Fibroblast of skin of scalp (primary cell): ENCODE measurements at regions not wholly inside any gene's neighbourhood (a gene's known extent, or its start where the extent isn't known, plus 50 kb on each side); places are given as distances from the start of the nearest gene placed in this dataset.
"Not testable (repeated sequence)": the region's sequence is repeated elsewhere in the genome, so short reads cannot be mapped to it uniquely, and the experiment has no call there.

ENCODE experiments used
- DNase-seq: peaks from one replicate; pipeline ENCODE4 v3.0.0-alpha.2; 2013

DNA sequence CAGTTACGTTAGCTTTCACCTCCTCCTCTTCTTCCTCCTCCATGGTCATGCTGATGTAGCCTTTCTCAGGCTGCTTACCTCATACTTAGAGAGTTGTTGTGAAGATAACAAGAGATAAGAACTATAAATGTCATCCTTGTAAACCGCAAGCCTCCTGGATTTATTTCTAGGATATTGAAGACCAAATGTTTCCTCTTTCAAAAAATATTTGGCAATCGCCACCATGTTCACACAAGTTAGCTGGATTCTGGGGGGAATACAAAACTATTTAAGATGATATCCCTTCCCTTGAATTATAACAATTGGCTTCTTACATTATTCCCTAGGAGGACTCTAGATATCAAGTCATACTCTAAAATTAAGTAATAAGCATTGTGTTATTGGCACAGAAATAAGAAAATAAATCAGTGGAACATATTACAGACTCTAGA is 99.8 kb upstream of the PLEKHG1 start:
- DNase-seq = no peak

DNA sequence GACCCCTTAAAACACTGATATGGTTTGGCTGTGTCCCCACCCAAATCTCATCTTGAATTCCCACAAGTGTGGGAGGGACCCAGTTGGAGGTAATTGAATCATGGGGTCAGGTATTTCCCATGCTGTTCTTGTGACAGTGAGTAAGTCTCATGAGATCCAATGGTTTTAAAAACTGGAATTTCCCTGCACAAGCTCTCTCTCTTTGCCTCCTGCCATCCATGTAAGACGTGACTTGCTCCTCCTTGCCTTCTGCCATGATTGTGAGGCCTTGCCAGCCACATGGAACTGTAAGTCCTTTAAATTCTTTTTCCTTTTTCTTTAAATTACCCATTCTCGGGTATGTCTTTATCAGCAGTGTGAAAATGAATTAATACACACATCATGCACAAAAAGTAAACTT is 99.1 kb upstream of the PLEKHG1 start:
- DNase-seq = not testable (repeated sequence)

DNA sequence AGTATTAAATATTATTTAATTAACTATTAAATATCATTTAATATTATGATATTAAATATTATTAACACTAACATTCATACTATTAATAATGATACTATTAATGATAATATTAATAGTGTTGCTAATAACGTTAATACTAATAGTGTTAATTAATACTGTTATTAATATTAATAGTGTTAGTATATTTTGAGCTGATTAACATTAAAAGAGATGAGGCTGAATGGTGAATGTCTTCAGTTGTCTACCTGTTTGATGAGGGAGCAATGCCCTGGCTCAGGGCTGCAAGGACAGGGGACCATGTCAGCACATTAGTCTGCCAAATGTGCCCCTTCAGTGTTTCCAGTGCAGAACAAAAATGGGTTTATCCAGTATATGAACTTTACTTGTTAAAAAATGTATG is 96.6 kb upstream of the PLEKHG1 start:
- DNase-seq = no peak

DNA sequence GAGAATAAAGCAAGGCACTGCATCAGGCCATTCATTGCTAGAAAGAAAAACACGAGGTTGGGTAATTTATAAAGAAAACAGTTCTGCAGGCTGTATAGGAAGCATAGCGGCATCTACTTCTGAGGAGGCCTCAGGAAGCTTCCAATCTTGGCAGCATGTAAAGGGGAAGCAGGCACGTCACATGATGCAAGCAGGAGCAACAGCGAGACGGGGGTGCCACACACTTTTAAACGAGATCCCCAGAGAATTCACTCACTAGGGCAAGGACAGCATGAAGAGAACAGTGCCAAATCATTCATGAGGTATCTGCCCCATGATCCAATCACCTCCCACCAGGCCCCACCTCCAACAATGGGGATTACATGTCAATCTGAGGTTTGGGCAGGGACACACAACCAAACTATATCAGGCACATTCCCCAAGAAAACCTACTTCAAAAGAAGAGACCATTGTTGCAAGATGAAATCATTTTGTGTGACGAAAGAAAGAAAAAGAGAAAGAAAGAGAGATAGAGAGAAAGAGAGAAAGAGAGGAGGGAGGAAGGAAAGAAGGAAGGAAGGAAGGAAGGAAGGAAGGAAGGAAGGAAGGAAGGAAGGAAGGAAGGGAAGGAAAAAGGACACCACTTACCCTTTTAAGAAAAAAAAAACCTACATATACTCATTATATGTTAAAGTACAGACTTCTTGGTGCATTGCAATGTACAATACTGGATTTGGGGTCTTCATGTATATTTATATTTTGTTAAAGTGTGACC is 95.9 kb upstream of the PLEKHG1 start:
- no peak for DNase-seq

DNA sequence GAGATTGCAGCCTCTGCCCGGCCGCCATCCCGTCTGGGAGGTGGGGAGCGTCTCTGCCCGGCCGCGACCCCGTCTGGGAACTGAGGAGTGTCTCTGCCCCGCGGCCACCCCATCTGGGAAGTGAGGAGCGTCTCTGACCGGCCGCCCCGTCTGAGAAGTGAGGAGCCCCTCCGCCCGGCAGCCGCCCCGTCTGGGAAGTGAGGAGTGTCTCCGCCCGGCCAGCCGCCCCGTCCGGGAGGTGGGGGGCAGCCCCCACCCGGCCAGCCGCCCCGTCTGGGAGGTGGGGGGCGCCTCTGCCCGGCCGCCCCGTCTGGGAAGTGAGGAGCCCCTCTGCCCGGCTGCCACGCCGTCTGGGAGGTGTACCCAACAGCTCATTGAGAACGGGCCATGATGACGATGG is 92.3 kb upstream of the PLEKHG1 start:
- not testable (repeated sequence) for DNase-seq

DNA sequence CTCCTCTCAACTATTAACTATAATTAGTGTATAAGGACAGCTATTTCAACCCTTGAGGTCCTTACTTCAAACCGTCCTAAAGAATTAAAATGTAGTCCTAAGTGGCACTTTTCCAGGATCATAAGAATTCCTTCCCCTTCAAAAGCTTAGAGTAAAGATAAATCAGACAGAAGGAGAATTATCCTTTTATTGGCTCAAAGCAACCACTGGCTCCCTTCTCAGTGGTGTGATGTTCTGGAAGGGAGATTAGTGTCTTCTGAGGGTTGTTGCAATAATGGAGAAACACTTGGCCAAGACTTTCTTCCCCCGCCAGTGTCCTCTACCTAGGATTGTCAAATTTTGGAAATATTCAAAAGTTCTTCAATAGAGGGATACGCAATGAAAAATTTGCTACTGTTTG is 89.1 kb upstream of the PLEKHG1 start:
- no peak for DNase-seq

DNA sequence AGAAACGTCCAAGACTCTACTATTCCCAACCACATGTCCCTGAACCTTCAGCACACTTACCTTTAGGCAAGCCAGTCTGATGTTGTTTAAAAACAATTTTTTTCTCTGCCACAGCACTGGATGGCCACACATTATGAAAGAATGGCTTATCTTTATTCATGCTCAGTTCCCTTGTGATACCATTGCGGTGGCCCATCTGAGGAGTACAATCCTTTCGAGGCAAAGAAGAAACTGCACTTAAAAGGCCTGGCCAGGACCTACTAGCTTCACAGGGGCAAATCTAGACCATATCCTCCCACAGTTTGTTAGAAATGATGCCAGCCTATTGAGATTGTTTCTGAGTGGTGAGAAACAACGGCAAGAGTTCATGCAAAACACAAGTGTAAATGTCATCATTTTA is 88.4 kb upstream of the PLEKHG1 start:
- no peak for DNase-seq

DNA sequence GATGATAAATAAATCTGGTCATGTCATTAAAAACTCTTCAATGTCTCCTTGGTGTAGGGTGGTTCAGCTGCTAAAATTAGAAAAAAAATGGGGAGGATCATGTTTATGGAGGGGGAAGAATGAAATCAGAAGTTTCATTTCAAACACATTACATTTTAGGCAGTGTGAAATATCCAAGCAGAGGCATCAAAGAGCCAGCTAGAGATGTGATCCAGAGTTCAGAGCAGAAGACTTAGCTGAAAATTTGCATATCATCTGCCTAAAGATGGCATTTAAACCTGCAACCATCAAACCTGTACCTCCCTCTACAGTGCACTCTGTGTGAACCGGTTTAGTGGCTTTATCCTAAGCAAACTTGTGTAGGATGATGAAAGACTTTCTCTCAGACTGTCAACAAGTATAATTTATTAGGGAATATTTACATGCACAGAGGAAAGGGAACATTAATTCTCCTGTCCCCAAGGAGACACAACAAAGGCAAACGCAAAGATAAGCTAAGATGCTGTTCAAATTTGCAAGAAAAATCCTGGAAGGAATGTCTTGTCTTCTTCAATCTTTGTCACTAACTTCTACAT is 84.8 kb upstream of the PLEKHG1 start:
- DNase-seq = no peak

DNA sequence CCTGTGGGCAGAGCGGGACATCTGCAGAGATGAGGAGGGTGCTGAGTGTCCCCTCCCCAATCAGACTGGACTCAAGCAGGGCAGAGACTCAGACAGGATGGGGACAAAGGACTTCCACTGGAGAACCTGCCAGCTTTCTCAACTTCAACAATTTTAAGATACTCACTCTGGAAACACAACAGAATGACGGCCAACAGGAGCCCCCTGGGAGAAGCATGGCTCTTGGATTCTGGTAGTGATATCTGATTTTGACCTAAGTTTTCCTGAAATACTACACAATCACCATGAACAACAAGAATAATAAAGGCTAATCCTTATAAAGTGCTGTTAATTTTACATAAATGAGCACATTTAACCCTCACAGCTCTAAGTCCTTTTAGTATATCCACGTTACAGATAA is 83.5 kb upstream of the PLEKHG1 start:
- DNase-seq = no peak

DNA sequence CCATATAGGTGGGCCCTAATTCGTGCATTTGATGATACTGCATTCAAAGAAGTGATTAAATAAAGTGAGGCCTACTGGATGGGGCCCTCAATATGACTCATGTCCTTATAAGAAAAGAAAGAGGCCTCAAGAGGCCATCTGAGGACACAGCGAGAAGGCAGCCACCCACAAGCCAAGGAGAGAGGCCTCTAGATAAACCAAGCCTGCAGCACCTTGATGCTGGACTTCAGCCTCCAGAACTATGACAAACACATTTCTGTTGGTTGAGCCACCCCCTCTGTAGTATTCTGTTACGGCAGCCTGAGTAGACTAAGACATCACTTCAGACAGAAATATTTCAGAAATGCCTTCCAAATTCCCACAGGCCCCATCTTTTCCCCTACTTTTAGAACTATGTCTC is 82.5 kb upstream of the PLEKHG1 start:
- DNase-seq = peak; percentile 33

DNA sequence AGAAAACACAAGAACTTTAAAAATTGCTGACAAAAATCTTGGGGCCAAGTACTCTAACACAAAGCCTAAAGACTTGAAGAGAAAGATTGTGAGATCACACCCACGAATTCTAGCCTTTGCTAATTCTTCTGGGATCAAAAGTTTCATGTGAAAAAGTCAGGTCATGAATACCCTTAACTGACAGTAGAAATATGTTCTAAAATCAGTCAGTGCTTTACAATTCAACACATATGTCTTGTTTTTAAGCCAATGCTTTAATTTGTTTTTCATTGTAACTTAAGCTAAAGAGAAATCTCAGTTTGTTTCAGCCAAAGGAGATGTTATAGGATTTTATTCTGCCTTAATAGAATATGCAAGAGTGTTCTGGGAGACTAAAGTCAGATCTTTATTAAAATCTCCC is 78.2 kb upstream of the PLEKHG1 start:
- DNase-seq = no peak

DNA sequence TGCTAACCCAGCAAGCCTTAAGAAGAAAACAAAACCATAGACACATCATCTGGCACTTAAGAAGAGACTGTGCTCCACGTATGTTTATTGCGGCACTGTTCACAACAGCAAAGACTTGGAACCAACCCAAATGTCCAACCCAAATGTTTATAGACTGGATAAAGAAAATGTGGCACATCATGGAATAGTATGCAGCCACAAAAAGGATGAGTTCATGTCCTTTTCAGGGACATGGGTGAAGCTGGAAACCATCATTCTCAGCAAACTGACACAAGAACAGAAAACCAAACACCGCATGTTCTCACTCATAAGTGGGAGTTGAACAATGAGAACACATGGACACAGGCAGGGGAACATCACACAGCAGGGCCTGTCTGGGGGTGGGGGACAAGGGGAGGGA is 76.5 kb upstream of the PLEKHG1 start:
- not testable (repeated sequence) for DNase-seq

DNA sequence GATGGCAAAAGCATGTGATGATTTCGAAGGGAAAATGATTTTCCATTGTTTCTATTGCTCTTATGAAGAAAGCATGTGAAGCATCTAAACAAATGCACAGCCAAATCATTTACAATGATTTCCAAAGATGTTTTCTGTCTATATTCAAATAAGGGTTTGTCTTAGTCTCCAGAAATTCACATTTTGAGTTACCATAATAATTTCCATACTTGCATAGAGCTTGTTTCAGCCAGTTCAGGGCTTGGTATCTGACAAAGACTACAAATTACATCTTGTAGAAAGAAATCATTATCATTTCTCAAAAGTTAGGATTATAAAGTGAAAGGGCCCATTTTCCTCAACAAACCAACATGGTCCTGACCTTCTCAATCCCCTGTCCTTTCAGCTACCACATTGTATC is 74.4 kb upstream of the PLEKHG1 start:
- DNase-seq = no peak

DNA sequence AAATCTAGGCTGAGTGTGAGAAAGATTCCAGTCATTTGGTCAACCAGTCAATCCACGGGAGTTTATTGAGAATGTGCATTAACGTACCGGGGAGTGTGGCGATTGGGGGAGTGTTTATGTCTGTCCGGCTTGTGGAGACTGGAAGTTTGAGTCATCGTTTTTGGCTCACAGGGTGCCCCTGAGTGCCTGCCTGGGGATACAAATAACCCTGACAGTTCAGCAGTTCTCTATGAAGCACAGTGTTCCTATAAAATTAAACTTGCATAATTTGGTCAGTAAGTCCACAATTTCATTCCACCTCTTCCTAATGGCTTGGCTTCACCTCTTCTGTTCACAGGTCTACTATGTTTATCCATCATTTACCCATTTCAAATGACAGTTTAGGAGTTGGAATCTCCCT is 72.6 kb upstream of the PLEKHG1 start:
- DNase-seq = no peak

DNA sequence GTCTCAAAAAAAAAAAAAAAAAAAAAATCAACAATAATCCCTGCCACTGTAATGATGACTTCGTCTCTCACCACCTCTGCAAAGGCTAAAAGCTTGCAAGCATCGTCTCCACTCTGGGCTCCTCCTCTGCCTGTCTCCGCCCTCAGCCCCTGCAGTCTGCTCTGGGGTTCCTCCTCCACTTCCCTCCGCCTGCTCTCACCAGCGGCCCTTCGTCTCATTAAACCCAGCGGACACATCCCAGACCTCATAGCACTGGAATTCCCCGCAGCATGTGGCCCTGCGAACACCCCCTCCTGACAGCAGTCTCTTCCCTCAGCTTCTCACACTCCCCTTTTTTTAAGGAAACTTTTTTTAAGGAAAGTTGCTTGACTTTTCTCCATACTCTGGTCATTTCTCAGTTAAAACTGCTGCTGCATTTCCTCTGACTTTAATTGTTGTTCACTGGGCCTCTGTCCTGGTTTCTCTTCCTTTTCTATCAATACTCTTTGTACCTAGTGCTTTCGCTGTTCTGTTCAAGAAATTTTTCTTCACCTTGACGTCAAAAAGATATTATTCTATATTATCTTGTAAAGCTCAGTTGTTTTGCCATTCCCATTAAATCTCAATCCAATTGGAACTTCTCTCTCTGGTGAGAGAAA is 70.9 kb upstream of the PLEKHG1 start:
- DNase-seq = peak; percentile 74

DNA sequence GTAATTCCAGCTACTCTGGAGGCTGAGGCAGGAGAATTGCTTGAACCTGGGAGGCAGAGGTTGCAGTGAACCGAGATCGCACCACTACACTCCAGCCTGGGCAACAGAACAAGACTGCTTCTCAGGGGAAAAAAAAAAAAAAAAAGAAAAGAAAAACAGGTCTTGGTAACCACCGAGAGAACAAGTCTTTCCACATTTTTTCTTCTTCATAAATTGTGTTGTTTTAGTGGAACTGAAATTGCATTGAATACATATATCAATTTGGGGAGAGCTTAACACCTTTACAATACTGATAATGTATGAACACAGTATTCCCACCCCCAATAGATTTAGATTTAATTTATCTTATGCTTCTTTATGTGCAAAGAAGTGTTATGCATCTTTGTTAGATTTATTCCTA is 70.0 kb upstream of the PLEKHG1 start:
- DNase-seq = no peak

DNA sequence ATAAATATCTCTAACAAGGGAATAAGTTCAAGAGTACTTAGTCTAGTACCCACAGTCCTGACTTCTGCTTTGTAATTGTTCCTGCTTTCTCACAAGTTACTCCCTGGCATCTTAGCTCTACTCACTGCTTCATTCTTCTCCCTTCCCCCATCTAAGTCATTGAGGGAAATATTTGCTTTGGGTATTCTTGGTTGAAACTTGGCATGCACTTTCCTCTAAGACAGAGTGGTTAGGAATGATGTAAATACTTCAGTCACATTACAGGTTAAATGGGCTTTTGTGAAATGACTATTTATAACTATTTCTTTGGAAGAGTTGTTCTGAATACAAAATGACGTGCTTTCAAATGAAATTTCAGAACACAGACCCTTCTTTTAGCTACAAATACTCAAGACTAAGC is 67.7 kb upstream of the PLEKHG1 start:
- DNase-seq = no peak

DNA sequence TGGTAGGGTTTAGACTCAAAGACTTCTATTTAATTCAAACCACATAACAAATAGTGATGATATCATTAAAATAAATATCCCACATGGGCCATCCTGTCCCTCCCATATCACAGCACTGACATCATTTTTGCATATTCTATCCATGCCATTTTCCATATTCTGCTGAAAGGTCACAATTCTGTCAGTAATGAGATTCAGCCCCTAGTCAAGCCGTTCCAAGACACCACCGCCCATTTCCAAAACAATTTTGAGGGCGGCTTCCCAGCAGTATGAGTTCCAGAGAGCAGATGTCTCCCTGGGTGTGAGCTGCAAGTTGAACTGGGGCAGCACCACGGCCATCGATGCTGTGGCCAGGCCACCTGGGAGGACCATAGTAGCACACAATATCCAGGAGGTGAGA is 65.1 kb upstream of the PLEKHG1 start:
- peak; percentile 38 for DNase-seq

DNA sequence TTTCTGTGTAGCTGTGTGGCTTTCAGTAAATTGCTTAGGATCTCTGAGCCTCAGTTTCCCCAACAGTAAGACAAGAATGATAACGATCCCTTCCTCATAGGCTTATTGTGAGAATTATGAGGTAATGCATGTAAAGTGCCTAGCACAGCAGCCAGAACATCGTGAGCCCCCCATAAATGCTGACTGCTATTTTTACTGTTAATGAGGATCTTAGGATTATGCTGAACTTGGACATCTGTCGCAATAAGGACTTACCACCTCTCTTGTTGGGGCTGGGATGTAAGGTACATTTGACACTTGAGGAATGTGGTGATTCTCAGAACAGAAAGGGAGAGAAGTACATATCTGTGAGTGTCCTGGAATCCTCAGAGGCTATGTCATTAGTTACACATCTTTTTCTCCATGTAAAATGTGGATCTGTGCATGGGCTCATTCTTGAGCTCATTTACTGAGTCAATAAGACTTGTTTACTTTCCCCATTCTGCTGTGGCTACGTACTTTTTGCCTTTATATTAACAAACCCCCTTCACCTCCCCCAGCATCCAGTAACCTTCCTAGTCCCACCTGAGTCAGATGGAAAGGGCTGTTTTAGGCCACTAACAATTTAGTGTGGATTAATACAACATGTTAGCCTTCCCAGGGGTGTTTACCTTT is 64.4 kb upstream of the PLEKHG1 start:
- no peak for DNase-seq

DNA sequence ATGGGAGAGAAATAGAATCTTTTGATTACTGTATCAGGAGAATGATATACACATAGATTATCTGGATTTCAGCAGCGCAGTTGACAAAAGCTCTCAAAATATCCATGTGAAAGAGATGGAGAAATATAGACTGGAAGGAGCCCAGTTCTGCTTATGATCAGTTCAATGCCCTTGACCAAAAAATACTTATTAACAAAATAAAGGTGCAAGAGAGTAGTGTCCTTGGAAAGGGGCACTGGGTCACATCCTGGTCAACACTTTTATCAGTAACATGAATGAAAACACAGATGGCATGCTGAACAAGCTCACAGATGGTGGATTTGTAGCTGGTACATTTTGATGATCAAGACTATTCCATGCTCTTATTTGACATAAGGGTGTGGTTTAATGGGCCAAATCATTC is 63.9 kb upstream of the PLEKHG1 start:
- DNase-seq = no peak

DNA sequence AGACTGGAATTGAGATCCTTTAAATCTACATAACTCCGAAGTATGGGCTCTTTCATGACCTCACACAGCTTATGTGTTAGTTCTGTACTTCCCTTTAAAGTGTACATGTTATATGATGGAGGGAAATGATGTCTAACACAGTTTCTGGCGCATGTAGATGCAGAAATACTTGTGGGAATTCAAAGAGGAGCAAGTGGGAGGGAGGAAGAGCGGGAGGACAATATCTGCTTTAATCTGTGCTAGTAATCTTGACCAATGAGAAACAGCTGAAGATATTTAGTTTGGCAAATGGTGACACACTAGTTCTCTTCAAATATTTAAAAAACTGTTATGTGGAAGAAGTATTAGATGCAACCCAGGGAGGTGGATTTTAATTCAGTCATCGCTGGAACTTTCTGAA is 62.9 kb upstream of the PLEKHG1 start:
- no peak for DNase-seq

DNA sequence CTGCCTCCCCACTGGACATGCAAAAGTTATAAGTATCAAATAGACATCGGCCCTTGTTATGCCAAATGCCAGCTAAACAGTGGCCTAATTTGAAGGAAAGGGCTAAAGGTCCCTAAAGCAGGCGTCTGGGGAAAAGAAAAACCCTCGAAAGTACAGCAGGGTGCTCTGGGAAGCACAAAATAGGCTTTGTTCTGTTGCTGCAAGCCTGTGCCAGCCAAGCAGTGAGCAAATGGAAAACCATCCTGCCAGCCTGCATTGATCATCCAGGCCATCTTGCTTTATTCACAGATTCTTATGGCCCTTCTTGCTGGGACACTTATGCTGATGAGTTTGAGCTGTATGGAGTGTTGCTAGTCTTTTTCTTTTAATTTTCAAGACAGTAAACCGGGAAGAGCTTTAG is 62.2 kb upstream of the PLEKHG1 start:
- DNase-seq = no peak

DNA sequence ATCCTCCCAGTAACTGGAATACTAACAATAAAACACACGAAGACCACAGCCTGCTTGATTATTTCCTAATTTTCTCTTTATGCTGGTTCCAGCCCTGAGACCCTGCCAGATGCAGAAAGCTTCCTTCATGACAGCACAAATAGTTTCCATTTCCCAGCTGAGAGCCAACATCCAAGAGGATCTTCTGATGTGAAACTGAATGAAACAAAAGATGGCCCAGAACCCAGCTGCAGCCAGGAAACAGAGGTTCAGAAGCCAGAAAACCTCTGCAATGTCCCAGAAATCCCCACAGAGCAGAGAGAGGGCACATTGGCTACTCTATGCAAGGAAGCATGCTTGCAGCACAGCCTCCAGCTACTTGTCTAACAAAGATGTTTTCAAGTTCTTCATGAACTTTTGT is 61.8 kb upstream of the PLEKHG1 start:
- no peak for DNase-seq

DNA sequence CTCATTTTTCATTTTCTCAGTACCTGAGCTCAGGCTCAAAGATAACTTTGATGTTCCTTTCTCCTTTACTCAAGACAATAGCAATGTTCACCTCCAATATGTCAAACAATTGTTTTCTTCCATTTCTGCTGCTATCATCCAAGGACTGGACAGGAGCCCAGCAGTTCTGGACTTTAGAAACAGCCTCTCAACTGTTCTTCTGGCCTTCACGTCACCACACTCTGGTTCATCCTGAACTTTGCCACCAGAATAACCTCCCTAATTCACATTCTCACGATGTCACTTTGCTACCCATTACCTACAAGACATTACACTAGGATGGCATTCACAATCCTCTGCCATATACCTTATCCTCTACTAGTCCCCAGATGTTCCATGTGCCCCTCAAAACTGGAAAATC is 60.6 kb upstream of the PLEKHG1 start:
- no peak for DNase-seq
